ENCODE measurements at regions not wholly inside any gene's neighbourhood (a gene's known extent, or its start where the extent isn't known, plus 50 kb on each side); places are given as distances from the start of the nearest gene placed in this dataset.

- TF ChIP-seq CTCF (IDR thresholded peaks at IDR 0.05; ENCODE audit: poor library complexity) (no peak), EZH2 (IDR thresholded peaks at IDR 0.05; ENCODE audit: borderline replicate concordance) (no peak), EZH2phosphoT487 (IDR thresholded peaks at IDR 0.05; ENCODE audit: low read depth, severe bottlenecking, unreplicated experiment) (no peak)
- 87% methylated on average over 10 of the region's 10 CpGs for WGBS (ENCODE audit: low lambda C conversion rate, missing lambda C conversion rate)
- H4K20me1 ChIP-seq (ENCODE audit: insufficient read depth, poor library complexity, severe bottlenecking), result no peaks in the 10 kb centered on the region
- no peaks in the 10 kb centered on the region for H3K9me2 ChIP-seq (replicated peaks; ENCODE audit: insufficient read depth)
- H2AFZ ChIP-seq, result no peak overlapping the region
- H3K27me3 ChIP-seq, result no peaks in the 10 kb centered on the region
- H3K36me3 ChIP-seq (replicated peaks; ENCODE audit: insufficient read depth, low read depth), result no peaks in the 10 kb centered on the region
- H3K4me1 ChIP-seq (ENCODE audit: insufficient read depth), result no peaks in the 10 kb centered on the region
- no peak overlapping the region for H3K4me2 ChIP-seq
- no peak overlapping the region for H3K27ac ChIP-seq
- DNase-seq (ENCODE audit: low spot score), result no peak
- H3K79me2 ChIP-seq, result no peaks in the 10 kb centered on the region
- H3K4me3 ChIP-seq, result no peak overlapping the region
- peaks cover 6% of the 10 kb centered on the region for H3K9me3 ChIP-seq (ENCODE audit: low read depth)
Measured at GRCh38 chr7:109094-109493, 83.3 kb upstream of the FAM20C start.

GRCh38 chr7:109898-110556 lies 82.3 kb upstream of the FAM20C start:
- no peak for TF ChIP-seq EZH2phosphoT487 (IDR thresholded peaks at IDR 0.05; ENCODE audit: low read depth, severe bottlenecking, unreplicated experiment)
- no peak for TF ChIP-seq EZH2 (IDR thresholded peaks at IDR 0.05; ENCODE audit: borderline replicate concordance)
- TF ChIP-seq CTCF (IDR thresholded peaks at IDR 0.05; ENCODE audit: poor library complexity), result no peak
- H3K9me2 ChIP-seq (replicated peaks; ENCODE audit: insufficient read depth), result no peaks in the 10 kb centered on the region
- no peaks in the 10 kb centered on the region for H3K27me3 ChIP-seq
- peaks cover 6% of the 10 kb centered on the region for H3K9me3 ChIP-seq (ENCODE audit: low read depth)
- no peak overlapping the region for H3K27ac ChIP-seq
- H3K4me1 ChIP-seq (ENCODE audit: insufficient read depth), result no peaks in the 10 kb centered on the region
- no peak overlapping the region for H3K4me2 ChIP-seq
- no peaks in the 10 kb centered on the region for H4K20me1 ChIP-seq (ENCODE audit: insufficient read depth, poor library complexity, severe bottlenecking)
- H2AFZ ChIP-seq, result no peak overlapping the region
- 84% methylated on average over 20 of the region's 21 CpGs for WGBS (ENCODE audit: low lambda C conversion rate, missing lambda C conversion rate)
- no peaks in the 10 kb centered on the region for H3K36me3 ChIP-seq (replicated peaks; ENCODE audit: insufficient read depth, low read depth)
- no peak overlapping the region for H3K4me3 ChIP-seq
- no peaks in the 10 kb centered on the region for H3K79me2 ChIP-seq
- no peak for DNase-seq (ENCODE audit: low spot score)

- Histone ChIP-seq H4K20me1 (ENCODE audit: insufficient read depth, poor library complexity, severe bottlenecking) (no peaks in the 10 kb centered on the region), H2AFZ (no peak overlapping the region), H3K4me2 (no peak overlapping the region), H3K4me3 (no peak overlapping the region), H3K36me3 (replicated peaks; ENCODE audit: insufficient read depth, low read depth) (no peaks in the 10 kb centered on the region), H3K27me3 (no peaks in the 10 kb centered on the region), H3K9me2 (replicated peaks; ENCODE audit: insufficient read depth) (no peaks in the 10 kb centered on the region), H3K27ac (no peak overlapping the region), H3K9me3 (ENCODE audit: low read depth) (peaks cover 6% of the 10 kb centered on the region), H3K4me1 (ENCODE audit: insufficient read depth) (no peaks in the 10 kb centered on the region), H3K79me2 (no peaks in the 10 kb centered on the region)
- WGBS (ENCODE audit: low lambda C conversion rate, missing lambda C conversion rate), result 88% methylated on average over 11 of the region's 11 CpGs
- TF ChIP-seq CTCF (IDR thresholded peaks at IDR 0.05; ENCODE audit: poor library complexity) (no peak), EZH2 (IDR thresholded peaks at IDR 0.05; ENCODE audit: borderline replicate concordance) (no peak), EZH2phosphoT487 (IDR thresholded peaks at IDR 0.05; ENCODE audit: low read depth, severe bottlenecking, unreplicated experiment) (no peak)
- DNase-seq (ENCODE audit: low spot score), result no peak
Measured at GRCh38 chr7:110557-111232, 81.7 kb upstream of the FAM20C start.

Measured in hepatocyte (in vitro differentiated cells).